Hepatocyte (in vitro differentiated cells): ENCODE measurements at regions not wholly inside any gene's neighbourhood (a gene's known extent, or its start where the extent isn't known, plus 50 kb on each side); places are given as distances from the start of the nearest gene placed in this dataset.

Source experiments
- DNase-seq: peaks from one replicate; pipeline ENCODE4 v3.0.0-alpha.2; 2016; ENCODE audit warnings: low spot score
- H2AFZ ChIP-seq: fragments of 200-600 bp; sonication (generic); 2 replicates; pipeline ENCODE4 v1.6.0; 2016; ENCODE audit warnings: antibody characterized with exemption, mild to moderate bottlenecking
- H3K27ac ChIP-seq: fragments of 200-600 bp; sonication (generic); 2 replicates; pipeline ENCODE4 v1.5.1; 2016; ENCODE audit warnings: mild to moderate bottlenecking
- H3K27me3 ChIP-seq: fragments of 200-600 bp; sonication (generic); 2 replicates; pipeline ENCODE4 v1.6.1; 2016
- H3K36me3 ChIP-seq: fragments of 200-600 bp; sonication (generic); replicated peaks from 2 replicates; pipeline ENCODE4 v1.5.1; 2016; ENCODE audit warnings: low read depth; ENCODE audit not compliant: insufficient read depth
- H3K4me1 ChIP-seq: fragments of 200-600 bp; sonication (generic); 2 replicates; pipeline ENCODE4 v1.5.1; 2016; ENCODE audit warnings: mild to moderate bottlenecking, moderate library complexity; ENCODE audit not compliant: insufficient read depth
- H3K4me2 ChIP-seq: fragments of 200-600 bp; sonication (generic); 2 replicates; pipeline ENCODE4 v1.6.0; 2016
- H3K4me3 ChIP-seq: fragments of 200-600 bp; sonication (generic); 2 replicates; pipeline ENCODE4 v1.5.1; 2016; ENCODE audit warnings: mild to moderate bottlenecking
- H3K79me2 ChIP-seq: fragments of 200-600 bp; sonication (generic); 2 replicates; pipeline ENCODE4 v1.6.0; 2017; ENCODE audit warnings: mild to moderate bottlenecking
- H3K9me2 ChIP-seq: fragments of 200-600 bp; sonication (generic); replicated peaks from 2 replicates; pipeline ENCODE4 v1.6.0; 2017; ENCODE audit warnings: mild to moderate bottlenecking; ENCODE audit not compliant: insufficient read depth
- H3K9me3 ChIP-seq: fragments of 200-600 bp; sonication (generic); 2 replicates; pipeline ENCODE4 v1.5.1; 2016; ENCODE audit warnings: low read depth, mild to moderate bottlenecking
- H4K20me1 ChIP-seq: fragments of 200-600 bp; sonication (generic); 2 replicates; pipeline ENCODE4 v1.6.0; 2016; ENCODE audit warnings: mild to moderate bottlenecking; ENCODE audit not compliant: insufficient read depth, poor library complexity, severe bottlenecking
- CTCF ChIP-seq: fragments of 200-600 bp; sonication (generic); IDR thresholded peaks from 2 replicates; pipeline ENCODE4 v1.5.1; 2016; ENCODE audit warnings: antibody characterized with exemption, mild to moderate bottlenecking; ENCODE audit not compliant: poor library complexity
- EZH2 ChIP-seq: fragments of 200-600 bp; sonication (generic); IDR thresholded peaks from 2 replicates; pipeline ENCODE4 v1.6.1; 2016; ENCODE audit warnings: antibody characterized with exemption, mild to moderate bottlenecking, borderline replicate concordance
- EZH2phosphoT487 ChIP-seq: fragments of 200-600 bp; sonication (generic); IDR thresholded peaks from one replicate; pipeline ENCODE4 v1.6.1; 2018; ENCODE audit warnings: antibody characterized with exemption, mild to moderate bottlenecking, low read depth, moderate library complexity; ENCODE audit not compliant: unreplicated experiment, severe bottlenecking
- WGBS: methylation state at CpG from one replicate; pipeline ENCODE4 v1.1.6; 2016; ENCODE audit warnings: low lambda C conversion rate; ENCODE audit errors: missing lambda C conversion rate; 5-methylcytosine and 5-hydroxymethylcytosine counted together

GRCh38 chr12:19896534-19896933 is 457.2 kb downstream of the AEBP2 start:
- H3K9me2 ChIP-seq: no peaks in the 10 kb centered on the region
- DNase-seq: no peak
- no peak overlapping the region for H2AFZ ChIP-seq
- 80% methylated on average over 3 of the region's 3 CpGs for WGBS
- H3K27ac ChIP-seq: no peak overlapping the region
- H3K4me2 ChIP-seq: no peak overlapping the region
- no peaks in the 10 kb centered on the region for H3K9me3 ChIP-seq
- H3K4me1 ChIP-seq: no peaks in the 10 kb centered on the region
- H3K4me3 ChIP-seq: no peak overlapping the region
- TF ChIP-seq EZH2phosphoT487 (no peak), EZH2 (no peak), CTCF (no peak)
- H3K36me3 ChIP-seq: no peaks in the 10 kb centered on the region
- no peaks in the 10 kb centered on the region for H4K20me1 ChIP-seq
- no peaks in the 10 kb centered on the region for H3K79me2 ChIP-seq
- H3K27me3 ChIP-seq: no peaks in the 10 kb centered on the region

- no peaks in the 10 kb centered on the region for H3K27me3 ChIP-seq
- no peak overlapping the region for H2AFZ ChIP-seq
- TF ChIP-seq EZH2phosphoT487 (no peak), EZH2 (no peak), CTCF (no peak)
- no peak for DNase-seq
- H3K27ac ChIP-seq: no peak overlapping the region
- no peak overlapping the region for H3K4me2 ChIP-seq
- H3K9me3 ChIP-seq: no peaks in the 10 kb centered on the region
- H3K4me3 ChIP-seq: no peak overlapping the region
- 67% methylated on average over 2 of the region's 2 CpGs for WGBS
- no peaks in the 10 kb centered on the region for H3K4me1 ChIP-seq
- H3K36me3 ChIP-seq: no peaks in the 10 kb centered on the region
- no peaks in the 10 kb centered on the region for H4K20me1 ChIP-seq
- H3K9me2 ChIP-seq: no peaks in the 10 kb centered on the region
- no peaks in the 10 kb centered on the region for H3K79me2 ChIP-seq
Observed at GRCh38 chr12:19897900-19898408, 458.7 kb downstream of the AEBP2 start.

- WGBS: 79% methylated on average over 1 of the region's 1 CpG
- H3K27ac ChIP-seq: no peak overlapping the region
- no peaks in the 10 kb centered on the region for H4K20me1 ChIP-seq
- H3K27me3 ChIP-seq: no peaks in the 10 kb centered on the region
- no peak overlapping the region for H2AFZ ChIP-seq
- TF ChIP-seq EZH2 (no peak), EZH2phosphoT487 (no peak), CTCF (no peak)
- H3K9me3 ChIP-seq: no peaks in the 10 kb centered on the region
- no peaks in the 10 kb centered on the region for H3K36me3 ChIP-seq
- H3K4me3 ChIP-seq: no peak overlapping the region
- H3K9me2 ChIP-seq: no peaks in the 10 kb centered on the region
- H3K4me2 ChIP-seq: no peak overlapping the region
- H3K79me2 ChIP-seq: no peaks in the 10 kb centered on the region
- DNase-seq: no peak
- H3K4me1 ChIP-seq: no peaks in the 10 kb centered on the region
Observed at GRCh38 chr12:19901841-19902240, 462.5 kb downstream of the AEBP2 start.

GRCh38 chr12:19904819-19905218 is 463.5 kb upstream of the PDE3A start:
- WGBS: 40% methylated on average over 1 of the region's 1 CpG
- no peaks in the 10 kb centered on the region for H3K4me1 ChIP-seq
- no peak for DNase-seq
- H3K9me3 ChIP-seq: no peaks in the 10 kb centered on the region
- no peak overlapping the region for H2AFZ ChIP-seq
- no peaks in the 10 kb centered on the region for H3K9me2 ChIP-seq
- no peaks in the 10 kb centered on the region for H3K79me2 ChIP-seq
- H4K20me1 ChIP-seq: no peaks in the 10 kb centered on the region
- H3K27ac ChIP-seq: no peak overlapping the region
- no peaks in the 10 kb centered on the region for H3K36me3 ChIP-seq
- H3K4me2 ChIP-seq: no peak overlapping the region
- no peak for TF ChIP-seq EZH2
- no peak for TF ChIP-seq EZH2phosphoT487
- TF ChIP-seq CTCF: no peak
- no peaks in the 10 kb centered on the region for H3K27me3 ChIP-seq
- no peak overlapping the region for H3K4me3 ChIP-seq
